ENCODE measurements at regions not wholly inside any gene's neighbourhood (a gene's known extent, or its start where the extent isn't known, plus 50 kb on each side); places are given as distances from the start of the nearest gene placed in this dataset.
"Not testable (repeated sequence)": the region's sequence is repeated elsewhere in the genome, so short reads cannot be mapped to it uniquely, and the experiment has no call there.

DNA sequence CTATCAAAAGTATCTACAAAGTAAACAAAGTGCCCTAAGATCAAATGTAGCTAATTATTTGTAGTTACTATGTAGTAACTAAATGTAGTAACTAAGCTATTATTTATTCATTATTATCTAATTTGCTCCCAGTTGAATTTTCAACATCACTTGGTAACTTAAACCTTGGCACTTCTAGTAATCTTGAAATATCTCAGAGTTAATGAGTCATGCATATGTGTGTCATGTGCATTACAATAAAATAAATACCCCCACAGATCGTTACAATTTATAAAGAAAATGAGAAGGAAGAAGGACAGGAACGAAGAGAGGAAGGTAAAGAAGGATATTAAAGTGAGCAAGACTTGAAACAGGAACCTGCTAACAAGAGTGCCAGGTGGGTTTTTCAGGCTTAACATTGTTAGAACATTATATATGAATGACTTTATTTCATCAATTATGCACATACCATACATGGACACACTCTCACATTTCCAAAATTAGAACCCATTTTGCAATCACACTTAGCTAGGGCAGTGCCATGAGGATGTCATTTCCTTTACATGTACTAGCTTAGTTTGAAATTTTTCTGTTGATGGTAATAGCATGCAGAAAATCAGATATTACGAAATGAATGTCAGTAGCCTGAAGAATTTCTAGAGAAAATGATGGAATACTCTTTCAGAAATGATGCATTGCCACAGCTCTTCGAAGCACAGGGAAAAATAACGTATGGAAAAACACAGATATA is 1670.4 kb upstream of the AGA start:
- DNase-seq (ENCODE audit: low spot score), result no peak

DNA sequence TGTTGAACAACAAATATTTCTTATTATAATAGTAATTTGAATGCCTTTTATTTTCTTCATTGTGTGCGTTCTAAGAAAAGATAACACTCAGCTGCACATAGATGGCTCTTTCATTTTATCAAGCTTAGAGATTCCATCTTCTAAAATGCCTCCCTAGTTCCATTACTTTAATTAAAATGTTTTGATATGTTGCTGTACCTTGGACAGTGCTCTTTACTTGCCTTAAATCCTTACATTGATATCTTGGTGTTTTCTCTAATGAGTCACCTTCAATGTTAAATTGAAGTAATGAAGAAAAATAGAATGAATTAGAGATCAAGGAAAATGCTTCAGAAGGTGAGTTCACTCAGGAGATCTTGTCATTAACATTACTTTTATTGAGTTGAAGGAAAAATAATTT is 1672.4 kb upstream of the AGA start:
- no peak for DNase-seq (ENCODE audit: low spot score)

DNA sequence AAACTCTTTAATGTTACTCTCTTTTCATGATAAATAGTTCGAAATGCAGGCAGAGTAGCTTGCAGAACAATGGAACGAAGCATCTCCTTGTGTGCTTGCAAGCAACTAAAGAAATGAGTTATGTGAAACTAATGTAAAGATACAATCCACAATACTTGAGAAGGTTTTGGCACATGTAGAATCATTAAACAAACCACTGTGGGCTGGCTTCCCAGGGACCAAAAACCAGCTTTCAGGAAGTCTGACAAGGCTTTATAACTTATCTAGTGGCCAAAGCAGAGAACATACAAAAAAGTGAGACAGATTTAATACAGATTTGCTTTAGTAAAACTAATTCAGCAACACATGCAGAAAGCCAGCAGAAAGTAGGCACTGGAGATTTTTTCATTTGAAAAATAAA is 1673.8 kb upstream of the AGA start:
- DNase-seq (ENCODE audit: low spot score), result no peak

DNA sequence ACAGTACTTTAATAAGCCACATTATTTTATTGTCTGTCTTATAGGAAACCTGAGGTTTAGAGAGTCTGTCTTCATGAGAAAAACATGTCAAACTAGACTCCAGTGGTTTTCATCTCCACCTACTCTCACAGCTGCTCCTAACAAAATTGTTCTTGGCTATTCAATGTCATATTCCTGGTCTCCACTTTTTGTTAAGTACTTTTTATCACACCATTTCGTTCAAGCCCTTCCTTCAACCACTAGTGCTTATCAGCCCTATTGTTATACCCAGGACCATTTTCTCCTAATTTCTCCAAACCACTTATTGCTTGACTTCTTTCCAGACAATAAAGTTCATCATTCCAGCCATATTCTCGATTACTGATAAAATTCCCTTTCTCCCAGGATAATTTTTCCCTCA is 1674.3 kb upstream of the AGA start:
- no peak for DNase-seq (ENCODE audit: low spot score)

DNA sequence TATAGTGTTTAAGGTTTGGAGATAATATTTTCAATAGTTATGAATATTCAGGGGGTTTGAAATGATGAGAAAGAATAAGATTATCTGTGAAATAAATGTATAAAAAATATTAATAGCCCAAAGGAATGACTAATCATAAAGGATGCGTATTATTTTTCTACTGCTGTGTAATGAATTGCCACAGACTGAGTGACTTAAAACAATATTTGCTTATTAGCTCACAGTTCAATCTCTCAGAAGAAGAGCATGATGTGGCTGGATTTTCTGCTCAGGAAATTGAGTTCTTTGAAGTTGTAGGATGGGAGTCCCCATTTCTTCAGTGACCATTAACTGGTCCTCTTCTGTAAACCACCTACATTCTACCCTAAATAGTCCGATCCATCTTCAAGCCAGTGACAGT is 1680.8 kb upstream of the AGA start:
- DNase-seq (ENCODE audit: low spot score), result no peak

DNA sequence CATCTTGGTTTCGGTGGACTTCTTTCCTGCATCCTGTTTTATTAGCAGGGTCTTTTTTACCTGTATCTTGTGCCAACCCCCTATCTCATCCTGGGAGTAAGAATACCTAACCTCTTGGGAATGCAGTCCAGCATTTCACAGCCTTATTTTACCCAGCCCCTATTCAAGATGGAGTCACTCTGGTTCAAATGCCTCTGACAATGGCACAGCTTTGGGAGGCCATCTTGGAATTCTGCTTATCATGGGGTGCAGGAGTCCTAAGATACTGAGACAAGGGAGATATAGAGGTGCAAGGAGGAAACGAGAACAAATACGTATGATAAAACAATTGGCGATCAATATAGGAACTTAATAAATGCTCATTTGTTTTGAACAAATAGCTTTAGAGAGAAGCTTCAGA is 1682.2 kb upstream of the AGA start:
- no peak for DNase-seq (ENCODE audit: low spot score)

DNA sequence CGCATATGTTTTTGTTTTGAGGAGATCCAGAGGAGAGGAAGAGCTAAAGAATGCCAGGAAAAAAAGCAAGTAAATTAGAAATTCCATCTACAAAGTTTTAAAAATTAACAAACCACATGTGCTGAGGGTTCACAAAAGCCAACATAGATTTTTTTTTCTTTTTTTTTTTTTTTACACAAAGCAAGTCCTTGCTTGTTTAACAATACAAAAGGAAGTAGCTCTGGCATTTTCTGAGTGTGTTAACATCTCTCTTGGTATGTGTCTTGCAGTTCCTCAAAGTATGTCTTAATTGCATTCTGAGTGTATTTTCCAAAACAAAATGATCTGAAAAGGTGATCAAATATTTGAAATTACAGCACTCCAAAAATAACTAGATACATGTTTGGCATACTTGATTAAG is 1682.7 kb upstream of the AGA start:
- no peak for DNase-seq (ENCODE audit: low spot score)

DNA sequence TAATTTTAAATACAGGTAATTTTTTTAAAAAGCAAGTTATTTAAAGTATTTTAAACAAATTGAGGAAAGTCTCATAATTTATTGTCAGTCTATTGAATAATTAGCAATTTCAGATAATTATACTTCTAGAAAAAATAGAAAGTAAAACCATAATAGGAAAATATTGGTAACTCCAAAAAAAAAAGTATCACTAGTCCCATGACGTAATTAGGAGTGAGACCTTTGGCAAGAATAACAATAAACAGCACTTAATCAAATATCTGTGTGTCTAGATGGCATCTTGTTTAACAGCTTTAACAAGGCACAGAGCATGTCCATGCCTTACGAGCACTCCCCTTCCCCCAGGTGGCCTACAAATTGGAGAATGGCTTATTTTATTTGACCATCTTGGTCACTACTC is 1683.6 kb upstream of the AGA start:
- no peak for DNase-seq (ENCODE audit: low spot score)

DNA sequence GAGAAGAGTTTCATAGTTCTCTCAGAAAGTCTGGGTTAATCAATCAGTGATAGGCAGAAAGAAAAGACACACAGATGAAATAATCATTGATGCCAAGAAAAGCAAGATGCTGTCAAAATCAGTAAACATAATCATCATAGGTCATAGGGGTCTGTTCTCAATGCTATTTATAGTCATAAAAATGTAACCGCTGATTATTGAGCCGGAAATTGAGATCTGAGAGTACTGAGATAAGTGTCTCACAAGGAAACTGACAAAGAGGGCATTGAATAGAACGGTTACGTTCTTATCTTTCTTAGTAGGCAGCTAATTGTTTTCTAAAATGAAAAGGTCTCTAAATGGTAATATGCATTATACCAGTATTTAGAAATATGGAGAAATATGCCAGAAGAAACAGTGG is 1686.1 kb upstream of the AGA start:
- no peak for DNase-seq (ENCODE audit: low spot score)

DNA sequence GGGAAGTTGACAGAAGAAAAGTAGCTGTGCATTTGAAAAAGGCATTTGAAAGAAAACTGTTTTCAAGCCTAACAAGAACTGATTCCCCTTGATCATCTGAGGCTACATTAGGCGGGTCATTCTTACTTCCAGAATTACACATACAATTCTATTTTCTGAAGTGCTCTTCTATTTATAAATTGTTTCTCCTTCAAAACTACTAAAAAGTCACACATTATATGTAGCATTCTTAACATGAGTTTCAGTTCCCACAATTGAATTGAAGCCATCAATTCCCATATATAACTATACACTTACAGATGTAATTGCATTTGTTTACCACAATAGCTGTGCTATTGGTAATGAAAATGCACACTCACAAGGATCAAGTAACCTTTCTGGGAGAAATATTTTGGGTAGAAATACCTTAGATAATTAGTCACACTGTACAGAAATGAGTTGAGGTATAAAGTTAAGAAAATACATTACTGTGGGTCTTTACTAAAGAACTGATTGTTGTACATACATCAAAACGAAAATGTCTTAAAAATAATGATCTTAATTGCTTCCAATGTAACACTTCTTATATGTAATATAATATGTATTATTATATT is 1688.0 kb upstream of the AGA start:
- DNase-seq (ENCODE audit: low spot score), result no peak

DNA sequence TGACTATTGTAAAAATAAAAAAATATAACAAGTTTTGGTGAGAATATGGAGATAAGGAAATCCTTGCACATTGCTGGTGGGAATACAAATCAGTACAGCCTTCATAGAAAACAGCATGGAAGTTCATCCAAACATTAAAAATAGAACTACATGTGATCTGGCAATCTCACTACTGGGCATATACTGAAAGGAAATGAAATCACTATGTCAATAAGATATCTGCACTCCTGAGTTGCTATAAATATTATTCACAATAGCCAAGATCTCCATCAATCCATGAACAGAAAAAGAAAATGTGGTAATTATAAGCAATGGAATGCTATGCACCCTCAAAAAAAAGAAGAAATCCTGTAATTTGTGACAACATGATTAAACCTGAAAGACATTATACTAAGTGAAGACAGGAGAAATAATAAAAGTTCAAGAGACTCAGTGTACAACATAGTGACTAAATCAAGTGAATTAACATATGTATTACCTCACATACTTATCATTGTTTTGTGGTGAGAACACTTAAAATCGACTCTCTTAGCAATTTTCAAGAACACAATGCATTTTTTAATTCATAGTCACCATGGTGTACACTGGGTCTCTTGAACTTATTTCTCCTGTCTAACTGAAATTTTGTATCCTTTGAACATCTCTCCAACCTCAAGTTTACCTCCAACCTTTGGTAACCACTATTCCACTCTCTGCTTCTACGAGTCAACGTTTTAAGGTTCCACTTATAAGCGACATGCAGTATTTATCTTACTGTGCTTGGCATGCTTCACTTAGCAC is 1703.7 kb upstream of the AGA start:
- DNase-seq (ENCODE audit: low spot score), result no peak

DNA sequence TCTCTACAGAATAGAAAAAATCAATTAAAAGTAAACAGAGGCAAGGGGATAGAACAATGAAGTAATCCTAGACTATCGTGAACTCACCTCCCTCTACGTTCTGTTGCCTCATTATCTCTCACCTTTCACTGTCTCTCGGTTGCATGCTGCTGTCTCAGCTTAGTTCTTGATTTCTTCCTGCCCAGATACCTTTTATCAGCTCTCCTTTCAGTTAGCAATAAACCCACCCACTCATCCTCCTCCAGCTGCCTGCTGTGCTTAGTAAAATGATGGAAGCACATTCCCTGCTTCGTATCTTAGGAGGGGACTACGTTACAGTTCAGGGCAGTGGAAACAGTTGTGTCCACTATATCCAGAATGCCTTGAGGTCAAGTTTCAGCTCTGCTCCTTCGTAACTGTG is 1709.5 kb upstream of the AGA start:
- no peak for DNase-seq (ENCODE audit: low spot score)

DNA sequence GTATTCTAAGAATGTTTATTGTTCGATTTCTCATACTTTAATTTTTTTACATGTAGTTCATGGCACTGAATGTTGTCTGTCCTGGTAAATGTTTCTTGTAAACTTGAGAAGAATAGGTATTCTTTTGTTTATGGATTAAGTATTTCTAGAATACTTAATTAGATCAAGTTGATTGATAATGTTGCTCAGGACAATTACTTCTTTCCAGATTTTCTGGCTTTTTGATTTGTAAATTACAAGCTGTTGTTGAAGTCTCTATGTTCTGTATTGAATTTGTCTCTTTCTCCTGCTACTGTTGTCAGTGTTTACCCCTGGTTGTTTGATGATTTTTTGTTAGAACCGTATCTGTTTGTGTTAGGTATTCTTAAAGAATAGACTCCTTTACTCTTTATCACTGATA is 1720.9 kb upstream of the AGA start:
- DNase-seq (ENCODE audit: low spot score), result no peak

DNA sequence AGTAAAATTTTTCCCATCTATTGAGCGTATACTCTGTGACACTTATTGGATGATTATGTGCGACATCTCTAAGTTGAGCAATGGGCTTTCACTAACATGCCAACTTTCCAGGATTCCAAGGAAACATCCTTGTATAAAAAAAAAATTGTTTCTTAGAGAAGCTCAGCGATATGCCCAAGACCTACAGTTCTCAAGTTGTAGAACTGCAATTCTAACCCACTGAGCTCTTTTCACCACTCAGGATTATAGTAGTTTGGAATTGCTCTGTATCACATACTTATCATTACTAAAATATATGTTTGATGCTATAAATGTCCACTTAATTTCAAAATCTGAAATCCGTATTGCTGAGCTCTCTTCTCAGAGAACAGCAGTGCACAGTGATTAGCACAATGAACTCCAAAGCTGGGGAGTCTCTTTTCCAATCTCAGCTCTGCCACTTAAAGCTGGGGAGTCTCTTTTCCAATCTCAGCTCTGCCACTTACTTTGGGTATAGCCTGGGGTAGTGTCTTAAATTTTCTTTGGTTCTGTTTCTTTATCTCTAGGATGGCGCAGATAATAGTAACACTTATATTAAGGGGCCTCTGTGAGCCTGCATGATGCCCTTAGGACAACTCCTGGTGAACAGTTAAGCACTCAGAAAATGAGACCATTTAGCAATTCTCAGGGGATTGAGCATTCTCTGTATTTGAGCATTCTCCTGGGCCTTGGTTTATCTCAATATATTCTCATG is 1722.2 kb upstream of the AGA start:
- no peak for DNase-seq (ENCODE audit: low spot score)

DNA sequence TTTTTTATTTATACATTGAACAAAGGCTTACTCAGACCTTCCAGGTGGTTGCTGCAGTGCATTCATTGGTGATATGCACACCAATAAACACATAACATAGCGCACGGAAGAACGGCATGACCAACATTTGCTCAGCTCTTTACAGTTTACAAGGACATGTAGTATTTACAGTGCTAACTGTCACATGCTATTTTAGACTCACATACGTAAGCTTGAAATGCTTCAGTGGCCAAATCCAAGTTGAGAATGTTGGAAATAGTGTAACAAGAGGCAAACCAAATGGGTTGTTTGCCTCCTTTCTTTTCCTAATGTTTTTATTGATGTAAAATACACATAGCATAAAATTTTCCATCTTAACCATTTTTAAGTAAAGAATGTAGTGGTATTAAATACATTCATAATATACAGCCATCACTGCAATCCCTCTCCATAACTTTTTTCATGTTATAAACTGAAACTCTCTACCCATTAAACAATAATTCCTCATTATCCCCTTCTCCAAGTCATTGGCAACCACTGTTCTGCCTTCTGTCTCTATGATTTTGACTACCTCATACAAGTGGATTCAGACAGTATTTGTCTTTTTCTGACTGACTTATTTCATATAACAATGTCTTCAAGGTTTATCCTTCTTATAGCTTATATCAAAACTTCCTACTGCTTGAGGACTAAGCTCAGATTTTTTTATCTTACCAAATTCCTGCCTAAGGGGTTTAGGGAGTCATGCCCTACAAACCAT is 1722.9 kb upstream of the AGA start:
- DNase-seq (ENCODE audit: low spot score), result no peak

DNA sequence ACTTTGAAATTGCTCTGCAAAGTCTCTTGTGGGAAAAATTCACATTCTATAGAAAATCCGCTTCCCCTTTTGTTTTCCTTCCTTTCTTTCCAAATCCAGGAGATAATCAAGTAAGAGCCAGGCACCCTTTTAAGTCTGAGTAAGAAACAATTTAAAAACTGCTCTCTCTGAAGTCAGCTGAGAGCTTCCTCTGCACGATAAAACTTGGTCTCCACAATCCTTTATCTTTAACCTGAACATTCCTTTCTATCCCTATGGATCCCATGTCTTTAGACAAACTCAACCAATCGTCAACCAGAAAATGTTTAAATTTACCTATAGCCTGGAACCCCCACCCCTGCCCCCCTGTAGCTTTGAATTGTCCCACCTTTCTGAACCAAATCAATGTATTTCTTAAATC is 1723.6 kb upstream of the AGA start:
- DNase-seq (ENCODE audit: low spot score), result no peak

DNA sequence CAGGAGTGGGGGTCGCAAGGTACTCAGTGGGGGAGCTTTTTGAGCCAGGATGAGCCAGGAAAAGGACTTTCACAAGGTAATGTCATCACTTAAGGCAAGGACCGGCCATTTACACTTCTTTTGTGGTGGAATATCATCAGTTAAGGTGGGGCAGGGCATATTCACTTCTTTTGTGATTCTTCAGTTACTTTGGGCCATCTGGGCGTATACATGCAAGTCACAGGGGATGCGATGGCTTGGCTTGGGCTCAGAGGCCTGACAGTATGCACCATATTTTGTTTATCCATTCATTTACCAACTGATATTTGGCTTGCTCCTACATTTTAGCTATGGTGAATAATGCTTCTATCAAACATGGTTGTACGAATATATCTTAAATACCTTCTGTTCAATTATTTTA is 1728.1 kb upstream of the AGA start:
- not testable (repeated sequence) for DNase-seq (ENCODE audit: low spot score)

DNA sequence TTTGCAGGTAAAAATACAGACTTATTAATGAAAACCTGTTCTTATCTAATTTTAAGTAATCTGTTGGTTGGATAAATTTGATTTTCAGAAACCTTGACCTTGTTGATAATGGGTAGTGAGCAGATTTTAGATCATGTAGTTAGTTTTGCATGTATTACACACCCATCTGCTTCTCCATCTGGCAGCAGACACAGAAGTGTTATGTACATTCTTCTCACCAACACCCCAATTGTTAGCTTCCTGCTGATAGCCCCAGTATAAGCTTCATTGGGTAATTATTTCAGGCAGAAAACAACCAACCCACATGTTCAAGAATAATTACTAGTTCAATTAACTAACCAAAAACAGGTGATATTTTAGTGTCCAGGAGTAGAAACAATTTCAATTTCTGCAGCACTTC is 1740.5 kb upstream of the AGA start:
- no peak for DNase-seq (ENCODE audit: low spot score)

DNA sequence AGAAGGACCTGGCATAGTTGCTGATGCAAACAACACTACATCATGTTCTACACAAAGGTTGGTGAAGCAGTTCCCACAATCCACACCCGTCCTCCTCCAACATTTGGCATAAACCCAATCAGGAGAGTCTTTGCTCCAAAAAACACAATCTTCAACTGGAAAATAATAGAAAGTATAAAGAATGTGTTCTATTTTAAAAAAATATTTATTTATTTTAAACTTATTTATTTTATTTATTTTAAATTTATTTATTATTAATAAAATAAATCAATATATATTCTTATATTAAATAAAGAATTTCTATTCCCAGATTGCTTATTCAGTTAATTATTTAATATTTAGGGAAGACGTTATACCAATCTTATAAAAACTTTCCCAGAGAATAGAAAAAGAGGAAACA is 1753.7 kb upstream of the AGA start:
- no peak for DNase-seq (ENCODE audit: low spot score)

DNA sequence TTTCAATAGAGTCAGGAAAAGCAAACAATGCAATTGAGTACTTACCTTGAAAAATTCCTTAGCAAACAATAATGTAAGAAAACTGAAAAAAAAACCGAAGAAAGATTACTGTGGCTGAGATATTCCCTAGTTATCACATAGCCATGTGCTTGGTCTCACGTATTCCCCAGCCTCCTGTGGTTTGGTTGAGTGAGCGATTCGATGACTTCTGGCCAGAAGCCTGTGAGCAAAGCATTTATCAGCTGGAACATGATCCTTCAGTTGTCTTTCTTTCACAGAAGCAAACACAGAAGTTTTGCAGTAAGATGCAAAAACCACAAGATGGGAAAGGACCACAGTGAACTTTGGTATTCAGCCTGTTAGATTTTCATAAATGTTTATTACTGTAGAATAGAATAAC is 1754.3 kb upstream of the AGA start:
- DNase-seq (ENCODE audit: low spot score), result no peak

DNA sequence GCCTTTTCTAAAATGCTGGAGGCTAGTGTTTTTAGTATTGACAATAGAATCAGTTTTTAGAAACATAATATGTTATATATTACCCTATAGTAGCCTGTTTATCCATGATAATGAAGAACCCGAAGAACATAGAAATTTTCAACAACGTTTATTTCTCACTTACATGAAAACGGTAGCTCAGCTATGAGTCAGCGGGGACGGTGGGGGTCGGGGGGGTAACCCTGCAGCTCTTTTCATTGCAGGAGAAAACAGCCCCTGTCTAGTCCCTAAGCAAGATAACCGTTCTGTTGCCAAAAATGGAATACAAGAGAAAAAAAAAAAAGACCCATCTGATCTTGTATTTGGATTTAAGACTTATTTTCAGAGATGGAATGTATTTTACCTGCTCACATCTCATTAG is 1758.4 kb upstream of the AGA start:
- DNase-seq (ENCODE audit: low spot score), result no peak

DNA sequence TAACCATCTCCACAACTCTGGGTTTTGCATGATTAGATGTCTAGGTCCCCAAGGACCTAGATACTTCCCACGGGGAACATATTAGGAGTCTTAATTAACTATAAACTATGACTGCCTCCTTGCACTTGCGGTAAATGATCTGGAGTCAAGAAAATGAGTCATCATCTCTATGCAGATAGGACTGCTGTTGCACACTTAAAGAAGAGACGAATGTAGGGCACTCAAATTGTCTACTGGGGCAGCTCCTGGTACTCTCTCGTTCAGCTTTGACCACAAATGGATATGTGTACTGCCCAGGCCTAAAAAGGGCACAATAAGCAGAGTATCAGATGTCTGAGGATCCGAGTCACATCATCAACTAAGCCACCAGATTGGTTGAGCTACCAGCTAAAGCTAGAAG is 1783.4 kb upstream of the AGA start:
- no peak for DNase-seq (ENCODE audit: low spot score)

All from germinal center (tissue), 1 donor.